WTC11 (cell line): ENCODE measurements at regions not wholly inside any gene's neighbourhood (a gene's known extent, or its start where the extent isn't known, plus 50 kb on each side); places are given as distances from the start of the nearest gene placed in this dataset.

Experiments
- ATAC-seq: fragments of 200-7000 bp; cut with Tn5 transposase; 2 replicates; pipeline ENCODE4 v1.10.0; 2021; ENCODE audit warnings: mild to moderate bottlenecking, moderate library complexity
- CTCF ChIA-PET: fragments of 300-600 bp; sonication (Branson Sonifier 250); formaldehyde crosslinking; loops from one replicate; lab custom pipeline; 2021; ENCODE audit warnings: antibody characterized with exemption; lab: Charles Lee
- POLR2A ChIA-PET: fragments of 350-600 bp; sonication (Branson Sonifier 250); formaldehyde crosslinking; loops from one replicate; lab custom pipeline; 2021; ENCODE audit warnings: antibody characterized with exemption; lab: Charles Lee
- DNase-seq: peaks from one replicate; pipeline ENCODE4 v3.0.0; 2021; ENCODE audit warnings: low spot score
- H3K27ac Mint-ChIP-seq: 2 replicates; pipeline ENCODE4 v1.8.0; 2021; ENCODE audit warnings: mixed read lengths
- H3K27me3 Mint-ChIP-seq: 2 replicates; pipeline ENCODE4 v1.8.0; 2021; ENCODE audit warnings: low read depth, mild to moderate bottlenecking, moderate library complexity, mixed read lengths
- H3K36me3 Mint-ChIP-seq: 2 replicates; pipeline ENCODE4 v1.8.0; 2021; ENCODE audit warnings: mixed read lengths
- H3K4me1 Mint-ChIP-seq: 2 replicates; pipeline ENCODE4 v1.8.0; 2022; ENCODE audit warnings: mixed read lengths
- H3K4me3 Mint-ChIP-seq: 2 replicates; pipeline ENCODE4 v1.8.0; 2021; ENCODE audit warnings: mild to moderate bottlenecking, moderate library complexity, mixed read lengths
- H3K9me3 Mint-ChIP-seq: 2 replicates; pipeline ENCODE4 v1.8.0; 2021; ENCODE audit warnings: mixed read lengths
- GTF2I ChIP-seq: fragments of 250-450 bp; sonication (Bioruptor Pico); conservative IDR thresholded peaks from 2 replicates; pipeline ENCODE4 v1.4.0; 2021; ENCODE audit warnings: mild to moderate bottlenecking
- MXD4 ChIP-seq: fragments of 250-450 bp; sonication (Bioruptor Pico); IDR thresholded peaks from 2 replicates; pipeline ENCODE4 v1.8.0; 2021; ENCODE audit warnings: mild to moderate bottlenecking, moderate library complexity, borderline replicate concordance
- NFATC4 ChIP-seq: fragments of 250-450 bp; sonication (Bioruptor Pico); IDR thresholded peaks from 2 replicates; pipeline ENCODE4 v1.9.0; 2021; ENCODE audit warnings: mild to moderate bottlenecking
- NFYB ChIP-seq: sonication (generic); formaldehyde crosslinking; conservative IDR thresholded peaks from 2 replicates; pipeline ENCODE4 v1.8.0; 2022; ENCODE audit warnings: low read depth, missing genetic modification reagents
- TEAD1 ChIP-seq: sonication (generic); formaldehyde crosslinking; IDR thresholded peaks from 2 replicates; pipeline ENCODE4 v1.8.0; 2022; ENCODE audit warnings: mild to moderate bottlenecking, missing genetic modification reagents
- TP53 ChIP-seq: sonication (generic); formaldehyde crosslinking; IDR thresholded peaks from 2 replicates; pipeline ENCODE4 v1.8.1; 2023; ENCODE audit warnings: mild to moderate bottlenecking, missing genetic modification reagents
- ZBTB21 ChIP-seq: sonication (generic); formaldehyde crosslinking; IDR thresholded peaks from 2 replicates; pipeline ENCODE4 v1.8.1; 2023; ENCODE audit warnings: mild to moderate bottlenecking, missing genetic modification reagents, borderline replicate concordance
- ZNF416 ChIP-seq: fragments of 250-450 bp; sonication (Bioruptor Pico); IDR thresholded peaks from 2 replicates; pipeline ENCODE4 v1.9.0; 2021; ENCODE audit warnings: mild to moderate bottlenecking, inconsistent platforms
- ZNF423 ChIP-seq: fragments of 250-450 bp; sonication (Bioruptor Pico); IDR thresholded peaks from 2 replicates; pipeline ENCODE4 v2.1.2; 2022; ENCODE audit warnings: mild to moderate bottlenecking, moderate library complexity
- ZNF671 ChIP-seq: fragments of 250-450 bp; sonication (Bioruptor Pico); IDR thresholded peaks from 2 replicates; pipeline ENCODE4 v1.8.0; 2021; ENCODE audit warnings: mild to moderate bottlenecking
- TF ChIP-seq, protein P1 (sequence below): fragments of 250-450 bp; sonication (Bioruptor Pico); IDR thresholded peaks from 2 replicates; pipeline ENCODE4 v2.1.2; 2022; ENCODE audit warnings: mild to moderate bottlenecking, moderate library complexity
- TF ChIP-seq, protein P2 (sequence below): sonication (generic); formaldehyde crosslinking; IDR thresholded peaks from 2 replicates; pipeline ENCODE4 v1.8.0; 2022; ENCODE audit warnings: mild to moderate bottlenecking, missing genetic modification reagents
- TF ChIP-seq, protein P3 (sequence below): fragments of 250-450 bp; sonication (Bioruptor Pico); IDR thresholded peaks from 2 replicates; pipeline ENCODE4 v1.9.0; 2021; ENCODE audit warnings: mild to moderate bottlenecking
- TF ChIP-seq, protein P4 (sequence below): sonication (generic); formaldehyde crosslinking; IDR thresholded peaks from 2 replicates; pipeline ENCODE4 v1.8.1; 2023; ENCODE audit warnings: mild to moderate bottlenecking, moderate library complexity, missing genetic modification reagents
- TF ChIP-seq, protein P5 (sequence below): sonication (generic); formaldehyde crosslinking; conservative IDR thresholded peaks from 2 replicates; pipeline ENCODE4 v1.8.1; 2022; ENCODE audit warnings: mild to moderate bottlenecking, missing genetic modification reagents

DNA sequence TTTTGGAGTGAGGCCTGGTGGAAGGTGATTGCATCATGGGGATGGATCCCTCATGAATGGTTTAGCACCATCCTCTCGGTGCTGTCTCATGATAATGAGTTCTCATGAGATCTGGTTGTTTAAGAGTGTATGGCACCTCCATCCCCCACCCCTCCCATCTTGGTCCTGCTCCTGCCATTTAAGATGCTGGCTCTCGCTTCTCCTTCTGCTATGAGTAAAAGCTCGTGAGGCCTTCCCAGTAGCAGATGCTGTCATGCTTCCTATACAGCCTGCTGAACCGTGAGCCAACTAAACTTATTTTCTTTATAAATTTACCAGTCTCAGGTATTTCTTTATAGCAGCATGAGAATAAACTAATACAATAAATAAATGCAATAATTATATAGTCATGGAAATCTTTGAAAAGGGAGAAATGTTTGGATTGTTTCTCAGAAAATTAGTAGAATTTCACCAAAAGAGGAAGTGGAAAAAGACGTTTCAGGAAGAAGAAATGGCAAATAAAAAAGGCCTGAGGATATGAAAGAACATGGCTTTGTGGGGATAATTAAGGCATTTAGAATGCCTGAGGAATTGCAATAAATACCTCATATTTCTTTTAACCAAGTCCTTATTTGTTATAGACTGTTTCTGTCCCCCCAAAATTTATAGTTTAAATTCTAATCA lies 451.2 kb upstream of the ADGRL4 start:
- H3K9me3 Mint-ChIP-seq = no peaks in the 10 kb centered on the region
- TF ChIP-seq, protein P1, sequence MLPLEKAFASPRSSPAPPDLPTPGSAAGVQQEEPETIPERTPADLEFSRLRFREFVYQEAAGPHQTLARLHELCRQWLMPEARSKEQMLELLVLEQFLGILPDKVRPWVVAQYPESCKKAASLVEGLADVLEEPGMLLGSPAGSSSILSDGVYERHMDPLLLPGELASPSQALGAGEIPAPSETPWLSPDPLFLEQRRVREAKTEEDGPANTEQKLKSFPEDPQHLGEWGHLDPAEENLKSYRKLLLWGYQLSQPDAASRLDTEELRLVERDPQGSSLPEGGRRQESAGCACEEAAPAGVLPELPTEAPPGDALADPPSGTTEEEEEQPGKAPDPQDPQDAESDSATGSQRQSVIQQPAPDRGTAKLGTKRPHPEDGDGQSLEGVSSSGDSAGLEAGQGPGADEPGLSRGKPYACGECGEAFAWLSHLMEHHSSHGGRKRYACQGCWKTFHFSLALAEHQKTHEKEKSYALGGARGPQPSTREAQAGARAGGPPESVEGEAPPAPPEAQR (CRISPR knock-in tag) = no peak
- TF ChIP-seq ZBTB21 (CRISPR knock-in tag) (no peak), NFATC4 (CRISPR knock-in tag) (no peak), MXD4 (CRISPR knock-in tag) (no peak), TEAD1 (CRISPR knock-in tag) (no peak), GTF2I (CRISPR knock-in tag) (no peak), TP53 (CRISPR knock-in tag) (no peak), NFYB (CRISPR knock-in tag) (no peak)
- TF ChIP-seq, protein P2, sequence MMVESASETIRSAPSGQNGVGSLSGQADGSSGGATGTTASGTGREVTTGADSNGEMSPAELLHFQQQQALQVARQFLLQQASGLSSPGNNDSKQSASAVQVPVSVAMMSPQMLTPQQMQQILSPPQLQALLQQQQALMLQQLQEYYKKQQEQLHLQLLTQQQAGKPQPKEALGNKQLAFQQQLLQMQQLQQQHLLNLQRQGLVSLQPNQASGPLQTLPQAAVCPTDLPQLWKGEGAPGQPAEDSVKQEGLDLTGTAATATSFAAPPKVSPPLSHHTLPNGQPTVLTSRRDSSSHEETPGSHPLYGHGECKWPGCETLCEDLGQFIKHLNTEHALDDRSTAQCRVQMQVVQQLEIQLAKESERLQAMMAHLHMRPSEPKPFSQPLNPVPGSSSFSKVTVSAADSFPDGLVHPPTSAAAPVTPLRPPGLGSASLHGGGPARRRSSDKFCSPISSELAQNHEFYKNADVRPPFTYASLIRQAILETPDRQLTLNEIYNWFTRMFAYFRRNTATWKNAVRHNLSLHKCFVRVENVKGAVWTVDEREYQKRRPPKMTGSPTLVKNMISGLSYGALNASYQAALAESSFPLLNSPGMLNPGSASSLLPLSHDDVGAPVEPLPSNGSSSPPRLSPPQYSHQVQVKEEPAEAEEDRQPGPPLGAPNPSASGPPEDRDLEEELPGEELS (CRISPR knock-in tag) = no peak
- TF ChIP-seq, protein P3, sequence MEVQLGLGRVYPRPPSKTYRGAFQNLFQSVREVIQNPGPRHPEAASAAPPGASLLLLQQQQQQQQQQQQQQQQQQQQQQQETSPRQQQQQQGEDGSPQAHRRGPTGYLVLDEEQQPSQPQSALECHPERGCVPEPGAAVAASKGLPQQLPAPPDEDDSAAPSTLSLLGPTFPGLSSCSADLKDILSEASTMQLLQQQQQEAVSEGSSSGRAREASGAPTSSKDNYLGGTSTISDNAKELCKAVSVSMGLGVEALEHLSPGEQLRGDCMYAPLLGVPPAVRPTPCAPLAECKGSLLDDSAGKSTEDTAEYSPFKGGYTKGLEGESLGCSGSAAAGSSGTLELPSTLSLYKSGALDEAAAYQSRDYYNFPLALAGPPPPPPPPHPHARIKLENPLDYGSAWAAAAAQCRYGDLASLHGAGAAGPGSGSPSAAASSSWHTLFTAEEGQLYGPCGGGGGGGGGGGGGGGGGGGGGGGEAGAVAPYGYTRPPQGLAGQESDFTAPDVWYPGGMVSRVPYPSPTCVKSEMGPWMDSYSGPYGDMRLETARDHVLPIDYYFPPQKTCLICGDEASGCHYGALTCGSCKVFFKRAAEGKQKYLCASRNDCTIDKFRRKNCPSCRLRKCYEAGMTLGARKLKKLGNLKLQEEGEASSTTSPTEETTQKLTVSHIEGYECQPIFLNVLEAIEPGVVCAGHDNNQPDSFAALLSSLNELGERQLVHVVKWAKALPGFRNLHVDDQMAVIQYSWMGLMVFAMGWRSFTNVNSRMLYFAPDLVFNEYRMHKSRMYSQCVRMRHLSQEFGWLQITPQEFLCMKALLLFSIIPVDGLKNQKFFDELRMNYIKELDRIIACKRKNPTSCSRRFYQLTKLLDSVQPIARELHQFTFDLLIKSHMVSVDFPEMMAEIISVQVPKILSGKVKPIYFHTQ (CRISPR knock-in tag) = no peak
- TF ChIP-seq, protein P4, sequence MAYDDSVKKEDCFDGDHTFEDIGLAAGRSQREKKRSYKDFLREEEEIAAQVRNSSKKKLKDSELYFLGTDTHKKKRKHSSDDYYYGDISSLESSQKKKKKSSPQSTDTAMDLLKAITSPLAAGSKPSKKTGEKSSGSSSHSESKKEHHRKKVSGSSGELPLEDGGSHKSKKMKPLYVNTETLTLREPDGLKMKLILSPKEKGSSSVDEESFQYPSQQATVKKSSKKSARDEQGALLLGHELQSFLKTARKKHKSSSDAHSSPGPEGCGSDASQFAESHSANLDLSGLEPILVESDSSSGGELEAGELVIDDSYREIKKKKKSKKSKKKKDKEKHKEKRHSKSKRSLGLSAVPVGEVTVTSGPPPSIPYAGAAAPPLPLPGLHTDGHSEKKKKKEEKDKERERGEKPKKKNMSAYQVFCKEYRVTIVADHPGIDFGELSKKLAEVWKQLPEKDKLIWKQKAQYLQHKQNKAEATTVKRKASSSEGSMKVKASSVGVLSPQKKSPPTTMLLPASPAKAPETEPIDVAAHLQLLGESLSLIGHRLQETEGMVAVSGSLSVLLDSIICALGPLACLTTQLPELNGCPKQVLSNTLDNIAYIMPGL (CRISPR knock-in tag) = no peak
- TF ChIP-seq, protein P5, sequence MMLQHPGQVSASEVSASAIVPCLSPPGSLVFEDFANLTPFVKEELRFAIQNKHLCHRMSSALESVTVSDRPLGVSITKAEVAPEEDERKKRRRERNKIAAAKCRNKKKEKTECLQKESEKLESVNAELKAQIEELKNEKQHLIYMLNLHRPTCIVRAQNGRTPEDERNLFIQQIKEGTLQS = no peak
- TF ChIP-seq, all 79 proteins: peak for 0
- Mint-ChIP-seq H3K4me1 (peaks cover 3% of the 10 kb centered on the region; the same call in 1 of the 2 replicates), H3K27me3 (no peaks in the 10 kb centered on the region), H3K4me3 (no peak overlapping the region), H3K36me3 (peaks cover 15% of the 10 kb centered on the region), H3K27ac (no peak overlapping the region)
- DNase-seq (no peak), ATAC-seq (no peak)
- CTCF ChIA-PET = no interaction called here
- POLR2A ChIA-PET = no interaction called here

DNA sequence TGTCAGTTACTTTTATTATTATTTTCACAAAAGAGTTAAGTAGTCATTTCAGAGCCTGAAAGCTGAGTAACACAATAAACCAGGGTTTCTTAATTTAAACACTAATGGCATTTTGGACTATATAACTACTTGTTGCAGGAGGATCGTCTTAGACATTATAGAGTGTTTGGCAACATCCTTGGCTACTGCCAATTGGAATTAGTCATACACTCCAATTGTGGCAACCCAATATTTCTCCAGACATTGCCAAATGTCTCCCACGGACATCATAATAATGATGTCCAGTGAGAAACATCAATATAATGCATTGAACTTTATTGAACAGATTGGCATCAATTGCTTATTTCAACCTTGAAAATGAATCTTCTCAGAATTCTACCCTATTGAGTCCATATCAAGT lies 441.9 kb upstream of the ADGRL4 start:
- peaks cover 9% of the 10 kb centered on the region for H3K36me3 Mint-ChIP-seq
- CTCF ChIA-PET = no interaction called here
- DNase-seq (no peak), ATAC-seq (no peak)
- H3K4me1 Mint-ChIP-seq = no peaks in the 10 kb centered on the region
- peaks cover 9% of the 10 kb centered on the region; the same call in 1 of the 2 replicates for H3K9me3 Mint-ChIP-seq
- TF ChIP-seq ZNF416 = no peak
- TF ChIP-seq ZNF423 = no peak
- no peak for TF ChIP-seq ZNF671
- H3K27me3 Mint-ChIP-seq = no peaks in the 10 kb centered on the region
- H3K4me3 Mint-ChIP-seq = no peak overlapping the region
- POLR2A ChIA-PET = no interaction called here
- no peak overlapping the region for H3K27ac Mint-ChIP-seq
